GM12878 (cell line): ENCODE measurements at regions not wholly inside any gene's neighbourhood (a gene's known extent, or its start where the extent isn't known, plus 50 kb on each side); places are given as distances from the start of the nearest gene placed in this dataset.

ENCODE experiments used
- ATAC-seq: fragments of 200-7000 bp; cut with Tn5 transposase; 3 replicates; pipeline ENCODE4 v1.9.1; 2020; ENCODE audit warnings: mild to moderate bottlenecking, moderate library complexity
- BruUV-seq: library from RNA; stranded (reverse); fragments of 400-500 nt; replicated peaks from 2 replicates; lab custom pipeline; 2021; lab: Mats Ljungman, UMichigan
- CTCF ChIA-PET: fragments of 300-600 bp; sonication (Branson Sonifier 250); formaldehyde crosslinking; extraction: SDS; loops from one replicate; lab custom pipeline; 2021; ENCODE audit warnings: inconsistent platforms; lab: Yijun Ruan, JAX
- POLR2A ChIA-PET: fragments of 350-600 bp; formaldehyde crosslinking; extraction: SDS; loops from one replicate; lab custom pipeline; 2021; ENCODE audit warnings: inconsistent platforms; lab: Charles Lee
- RAD21 ChIA-PET: fragments of 300-600 bp; sonication (Branson Sonifier 250); formaldehyde crosslinking; loops from one replicate; lab custom pipeline; 2023; ENCODE audit warnings: antibody characterized with exemption; ENCODE audit not compliant: unreplicated experiment; lab: Charles Lee
- SMC1A ChIA-PET: fragments of 300-600 bp; sonication (Branson Sonifier 250); formaldehyde crosslinking; loops from one replicate; lab custom pipeline; 2023; ENCODE audit not compliant: unreplicated experiment, uncharacterized antibody; lab: Charles Lee
- DNase-seq: peaks from one replicate; pipeline ENCODE4 v3.0.0-alpha.2; 2011; ENCODE audit warnings: low read depth, low spot score
- FAIRE-seq: peaks from 3 replicates; lab custom pipeline; 2011; peaks lifted over from hg19 to GRCh38; lab: Jason Lieb, UNC
- H2AFZ ChIP-seq: 2 replicates; pipeline ENCODE4 v1.6.0; 2011; ENCODE audit warnings: low read depth, low read length, control low read depth; ENCODE audit not compliant: control insufficient read depth
- H3K27ac ChIP-seq: 2 replicates; pipeline ENCODE4 v1.5.1; 2011; ENCODE audit warnings: control low read depth; ENCODE audit not compliant: control insufficient read depth, insufficient read depth
- H3K27me3 ChIP-seq, 2 experiments: replicated peaks in 1 of 2; 2 replicates each; pipeline versions ENCODE4 v1.6.0 to v1.6.1; 2011; ENCODE audit warnings: low read length in 1 of 2; ENCODE audit not compliant: control insufficient read depth in 2 of 2, insufficient read depth in 2 of 2
- H3K36me3 ChIP-seq, 2 experiments: 2 replicates each; pipeline ENCODE4 v1.5.1; 2011; ENCODE audit warnings: low read length in 1 of 2; ENCODE audit not compliant: control insufficient read depth in 2 of 2, insufficient read depth in 2 of 2
- H3K4me1 ChIP-seq: 2 replicates; pipeline ENCODE4 v1.6.1; 2011; ENCODE audit warnings: mild to moderate bottlenecking, low read length, moderate library complexity, mixed read lengths; ENCODE audit not compliant: control insufficient read depth, insufficient read depth
- H3K4me2 ChIP-seq: 2 replicates; pipeline ENCODE4 v1.6.0; 2011; ENCODE audit warnings: control low read depth; ENCODE audit not compliant: control insufficient read depth, insufficient read depth
- H3K4me3 ChIP-seq: fragments of 200-600 bp; sonication (generic); 2 replicates; pipeline ENCODE4 v1.5.1; 2016
- H3K79me2 ChIP-seq: 2 replicates; pipeline ENCODE4 v1.6.0; 2011; ENCODE audit warnings: low read length; ENCODE audit not compliant: control insufficient read depth, insufficient read depth
- H3K9ac ChIP-seq: 2 replicates; pipeline ENCODE4 v1.8.0; 2011; ENCODE audit warnings: low read length, control low read depth, mixed read lengths; ENCODE audit not compliant: control insufficient read depth, insufficient read depth
- H3K9me3 ChIP-seq: replicated peaks from 3 replicates; pipeline ENCODE4 v1.5.1; 2011; ENCODE audit warnings: mild to moderate bottlenecking, low read length; ENCODE audit not compliant: control insufficient read depth, insufficient read depth
- H4K20me1 ChIP-seq: 2 replicates; pipeline ENCODE4 v1.6.0; 2011; ENCODE audit not compliant: control insufficient read depth, insufficient read depth
- CBX5 ChIP-seq: sonication (generic); IDR thresholded peaks from 2 replicates; pipeline ENCODE4 v1.6.1; 2016; ENCODE audit warnings: low read depth, moderate library complexity, mild to moderate bottlenecking, inconsistent platforms
- ESRRA ChIP-seq: IDR thresholded peaks from 2 replicates; pipeline ENCODE4 v1.6.1; 2012; ENCODE audit warnings: mild to moderate bottlenecking, low read length, improper control_type of control experiment
- HSF1 ChIP-seq: fragments of 150-350 bp; IDR thresholded peaks from 2 replicates; pipeline ENCODE4 v1.6.1; 2014; ENCODE audit warnings: mild to moderate bottlenecking, low read depth, low read length
- MEF2A ChIP-seq: IDR thresholded peaks from 2 replicates; pipeline ENCODE4 v1.6.1; 2011; ENCODE audit warnings: low read depth, mild to moderate bottlenecking, low read length, moderate library complexity; ENCODE audit not compliant: insufficient read depth
- MLLT1 ChIP-seq: fragments of 450-650 bp; IDR thresholded peaks from 2 replicates; pipeline ENCODE4 v1.6.1; 2016; ENCODE audit warnings: mild to moderate bottlenecking
- MYC ChIP-seq: IDR thresholded peaks from 2 replicates; pipeline ENCODE4 v1.6.1; 2011; ENCODE audit warnings: mild to moderate bottlenecking, low read length, moderate library complexity, inconsistent platforms; ENCODE audit not compliant: insufficient read depth, insufficient replicate concordance, insufficient read length, severe bottlenecking
- RB1 ChIP-seq: fragments of 450-650 bp; formaldehyde crosslinking; IDR thresholded peaks from 2 replicates; pipeline ENCODE4 v1.6.1; 2017; ENCODE audit warnings: mild to moderate bottlenecking, borderline replicate concordance
- RELA ChIP-seq: fragments of 450-650 bp; IDR thresholded peaks from 2 replicates; pipeline ENCODE4 v1.8.0; 2014; ENCODE audit warnings: borderline replicate concordance; ENCODE audit not compliant: partially characterized antibody
- SREBF1 ChIP-seq: IDR thresholded peaks from 2 replicates; pipeline ENCODE4 v1.6.1; 2012; ENCODE audit warnings: mild to moderate bottlenecking, low read length
- STAT1 ChIP-seq: fragments of 450-650 bp; conservative IDR thresholded peaks from 2 replicates; pipeline ENCODE4 v1.6.1; 2014; ENCODE audit warnings: antibody characterized with exemption, mild to moderate bottlenecking
- TARDBP ChIP-seq: IDR thresholded peaks from 2 replicates; pipeline ENCODE4 v1.6.1; 2016; ENCODE audit warnings: borderline replicate concordance
- TCF7 ChIP-seq: IDR thresholded peaks from 2 replicates; pipeline ENCODE4 v1.6.1; 2014; ENCODE audit warnings: antibody characterized with exemption, borderline replicate concordance
- WGBS: methylation state at CpG from one replicate; pipeline ENCODE4 v1.1.6; 2016; ENCODE audit warnings: low lambda C conversion rate; ENCODE audit not compliant: insufficient replicate concordance, insufficient coverage; ENCODE audit errors: missing lambda C conversion rate; 5-methylcytosine and 5-hydroxymethylcytosine counted together
- in situ Hi-C: fragments of 300-500 bp; cut with MboI; formaldehyde crosslinking; loops from 9 replicates; pipeline ENCODE4 v1.14.3; 2018; ENCODE audit warnings: mixed read lengths
- intact Hi-C: fragments of 100-400 bp; cut with micrococcal nuclease; formaldehyde crosslinking; loops from one replicate; pipeline ENCODE4 v1.14.2; 2022; ENCODE audit not compliant: unreplicated experiment

GRCh38 chr9:22773501-22774220 is 327.0 kb downstream of the DMRTA1 start (continued):
- no peak for TF ChIP-seq TARDBP
- no peak for TF ChIP-seq CBX5
- TF ChIP-seq MEF2A: no peak
- TF ChIP-seq RB1: no peak
- no peak for TF ChIP-seq RELA
- TF ChIP-seq MLLT1: no peak
- no peak for TF ChIP-seq HSF1
- TF ChIP-seq STAT1: no peak

GRCh38 chr9:22790329-22790728 is 343.7 kb downstream of the DMRTA1 start:
- WGBS: 5% methylated on average over 9 of the region's 9 CpGs
- in situ Hi-C loops: no loop called here
- FAIRE-seq (no peak), ATAC-seq (no peak), DNase-seq (no peak)
- Histone ChIP-seq H3K27me3 (no peaks in the 10 kb centered on the region), H3K9me3 (no peaks in the 10 kb centered on the region), H2AFZ (no peak overlapping the region), H3K79me2 (no peaks in the 10 kb centered on the region), H3K4me2 (no peak overlapping the region), H3K9ac (no peak overlapping the region), H4K20me1 (no peaks in the 10 kb centered on the region), H3K4me1 (no peaks in the 10 kb centered on the region), H3K27ac (no peak overlapping the region), H3K36me3 (no peaks in the 10 kb centered on the region), H3K4me3 (no peak overlapping the region)
- ChIA-PET RAD21 (no interaction called here), CTCF (no interaction called here), SMC1A (no interaction called here), POLR2A (no interaction called here)
- TF ChIP-seq MYC (no peak), SREBF1 (no peak), ESRRA (no peak), TCF7 (no peak)
- intact Hi-C loops: no loop called here
- no TSS peak for BruUV-seq
